ENCODE measurements at regions not wholly inside any gene's neighbourhood (a gene's known extent, or its start where the extent isn't known, plus 50 kb on each side); places are given as distances from the start of the nearest gene placed in this dataset.
"Not testable (repeated sequence)": the region's sequence is repeated elsewhere in the genome, so short reads cannot be mapped to it uniquely, and the experiment has no call there.

DNA sequence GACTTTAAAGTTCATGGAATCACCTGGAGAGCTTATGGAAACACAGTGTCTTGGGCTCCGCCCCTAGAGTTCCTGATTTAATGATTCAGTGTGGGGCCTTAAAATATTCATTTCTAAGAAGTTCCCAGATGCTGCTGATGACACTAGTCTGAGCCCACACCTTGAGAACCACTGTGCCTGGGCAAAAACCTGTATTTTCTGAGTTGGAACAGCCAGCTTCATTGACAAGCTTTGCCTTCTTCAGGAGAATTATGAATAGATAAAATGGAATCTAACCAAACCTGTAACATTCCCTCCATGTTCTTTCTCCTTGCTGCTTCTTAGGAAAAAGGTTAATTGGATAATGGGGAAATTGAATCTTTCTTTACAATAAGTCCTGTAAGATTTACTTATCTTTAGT, 490.7 kb downstream of the DIPK2A start:
- no peak for DNase-seq (ENCODE audit: low spot score)

DNA sequence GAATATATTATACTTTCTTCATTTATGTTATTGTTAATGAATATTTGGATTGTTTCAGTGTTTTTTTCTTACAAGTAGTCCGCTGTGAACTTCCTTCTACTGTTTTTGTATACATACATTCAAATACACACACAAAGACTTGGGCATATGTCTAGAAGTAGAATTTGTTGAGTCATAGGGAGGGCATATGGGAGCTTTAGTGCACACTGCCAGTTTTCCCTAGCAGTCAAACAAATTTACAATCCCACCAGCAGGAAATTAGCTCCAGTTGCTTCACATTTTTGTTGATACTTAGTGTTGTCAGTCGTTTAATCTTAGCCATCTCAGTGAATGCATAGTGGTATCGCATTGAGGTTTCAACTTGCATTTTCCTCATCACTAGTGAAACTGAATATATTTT, 492.3 kb downstream of the DIPK2A start:
- no peak for DNase-seq (ENCODE audit: low spot score)

DNA sequence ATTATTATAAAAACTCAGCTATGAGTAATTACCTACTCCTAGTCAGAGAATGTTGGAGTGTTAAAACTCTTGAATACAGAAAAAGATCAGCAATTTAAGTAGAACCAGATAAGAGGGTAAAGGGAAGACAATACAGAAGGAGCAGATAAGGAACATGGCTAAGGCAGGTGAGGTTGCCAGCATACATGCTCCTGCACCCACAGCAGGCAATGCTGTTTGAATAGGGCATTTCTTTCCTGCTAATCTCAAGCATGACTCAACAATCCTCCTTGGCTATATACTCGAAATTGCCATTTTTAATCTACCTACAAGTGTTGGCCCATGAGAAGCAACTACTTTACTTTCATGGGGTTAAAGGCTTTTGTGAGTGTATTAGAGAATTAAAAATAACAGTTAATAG, 494.5 kb downstream of the DIPK2A start:
- DNase-seq (ENCODE audit: low spot score) = no peak

DNA sequence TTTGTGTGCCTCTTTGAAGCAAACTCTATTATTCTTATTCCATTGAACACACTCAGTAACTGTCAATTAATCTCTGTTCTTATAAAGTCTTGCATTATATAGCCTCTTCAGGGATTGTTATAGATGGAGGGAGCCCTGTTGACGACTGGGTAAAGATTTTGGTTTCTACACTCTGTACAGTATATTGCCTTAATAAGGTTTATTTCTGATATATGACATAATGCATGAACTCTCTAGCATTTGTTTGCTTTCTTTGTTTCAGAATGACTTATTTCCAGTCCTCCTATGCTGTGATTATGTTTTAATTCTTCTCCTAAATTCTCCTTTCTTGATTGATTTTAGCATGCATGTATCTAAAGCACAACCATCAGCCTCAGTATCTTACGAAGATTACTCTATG, 494.9 kb downstream of the DIPK2A start:
- no peak for DNase-seq (ENCODE audit: low spot score)

GRCh38 chr3:144470666-144471065, 499.0 kb downstream of the DIPK2A start:
- no peak for DNase-seq (ENCODE audit: low spot score)

- DNase-seq (ENCODE audit: low spot score) = no peak
Observed at GRCh38 chr3:144477593-144477992, 506.0 kb downstream of the DIPK2A start.

- DNase-seq (ENCODE audit: low spot score) = no peak
Observed at GRCh38 chr3:144480416-144480919, 508.8 kb downstream of the DIPK2A start.

- no peak for DNase-seq (ENCODE audit: low spot score)
Observed at GRCh38 chr3:144482876-144483275, 511.3 kb downstream of the DIPK2A start.

DNA sequence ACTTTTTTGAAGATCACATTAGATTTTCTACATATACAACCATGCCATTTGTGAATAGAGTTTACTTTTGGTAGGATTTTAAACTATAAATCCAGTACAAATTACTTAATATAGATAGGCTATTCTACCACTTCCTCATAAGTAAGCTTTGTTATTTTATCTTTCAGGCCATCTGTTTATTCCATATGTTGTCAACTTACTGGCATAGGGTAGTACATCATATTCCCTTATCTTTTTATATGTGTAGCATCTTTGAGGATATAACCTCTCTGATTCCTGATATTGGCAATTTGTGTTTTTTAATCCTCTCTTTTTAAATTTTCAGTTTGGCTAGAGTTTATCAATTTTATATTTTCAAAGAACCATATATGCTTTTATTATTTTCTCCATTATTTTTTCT, 515.4 kb downstream of the DIPK2A start:
- no peak for DNase-seq (ENCODE audit: low spot score)

DNA sequence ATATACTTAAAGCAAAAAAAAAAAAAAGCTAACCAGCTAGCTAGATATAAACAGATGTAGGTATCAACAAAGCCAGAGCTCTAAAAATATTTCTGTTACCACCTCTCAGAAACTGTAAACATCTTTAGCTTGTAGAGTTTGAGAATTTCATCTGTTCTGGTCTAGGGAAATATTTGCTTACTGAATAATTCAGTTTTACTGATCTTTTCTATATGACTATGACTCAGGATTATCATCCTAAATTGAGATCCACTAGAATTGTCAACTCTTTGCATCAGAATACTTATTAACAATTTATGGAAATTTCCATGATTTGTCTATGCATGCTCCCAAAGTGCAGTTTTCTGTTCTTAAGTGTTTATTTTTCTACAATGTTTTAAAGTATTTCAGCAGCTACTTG, 517.3 kb downstream of the DIPK2A start:
- DNase-seq (ENCODE audit: low spot score) = no peak

- no peak for DNase-seq (ENCODE audit: low spot score)
Observed at GRCh38 chr3:144491333-144491732, 519.7 kb downstream of the DIPK2A start.

GRCh38 chr3:144494651-144495050, 523.0 kb downstream of the DIPK2A start:
- not testable (repeated sequence) for DNase-seq (ENCODE audit: low spot score)

DNA sequence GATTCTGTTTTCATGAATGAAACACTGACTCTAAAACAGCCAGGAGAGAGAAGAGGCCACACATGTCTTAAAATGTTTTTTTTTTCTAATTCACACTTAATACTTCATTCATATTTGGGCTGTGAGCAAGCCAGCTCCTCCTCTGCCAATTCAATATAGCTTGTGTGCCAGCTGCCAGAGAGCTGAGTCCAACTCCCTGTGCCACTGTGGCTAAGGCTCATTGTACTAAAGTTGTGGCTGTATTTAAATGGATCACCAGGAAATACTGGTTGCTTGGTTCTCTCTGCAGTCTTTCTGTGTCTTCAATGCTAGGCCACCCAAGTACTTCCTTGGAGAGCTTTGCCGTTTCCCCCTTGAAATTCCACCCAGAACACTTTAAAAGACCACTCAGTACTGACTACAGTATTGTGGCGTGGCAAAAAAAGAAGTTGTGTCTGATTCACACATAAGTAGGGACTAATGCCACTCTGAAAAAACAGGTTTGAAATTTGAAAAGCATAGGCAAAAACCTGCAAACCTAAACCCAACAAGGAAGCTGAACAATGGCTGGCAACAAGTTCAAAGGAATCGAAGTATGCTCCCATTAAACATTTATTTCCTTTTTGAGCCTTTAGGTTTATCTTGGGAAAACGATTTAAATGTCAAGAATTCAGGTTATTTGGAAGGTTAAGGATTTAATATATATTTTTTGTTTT, 524.7 kb downstream of the DIPK2A start:
- DNase-seq (ENCODE audit: low spot score) = no peak

- DNase-seq (ENCODE audit: low spot score) = no peak
Observed at GRCh38 chr3:144497452-144497851, 525.8 kb downstream of the DIPK2A start.

DNA sequence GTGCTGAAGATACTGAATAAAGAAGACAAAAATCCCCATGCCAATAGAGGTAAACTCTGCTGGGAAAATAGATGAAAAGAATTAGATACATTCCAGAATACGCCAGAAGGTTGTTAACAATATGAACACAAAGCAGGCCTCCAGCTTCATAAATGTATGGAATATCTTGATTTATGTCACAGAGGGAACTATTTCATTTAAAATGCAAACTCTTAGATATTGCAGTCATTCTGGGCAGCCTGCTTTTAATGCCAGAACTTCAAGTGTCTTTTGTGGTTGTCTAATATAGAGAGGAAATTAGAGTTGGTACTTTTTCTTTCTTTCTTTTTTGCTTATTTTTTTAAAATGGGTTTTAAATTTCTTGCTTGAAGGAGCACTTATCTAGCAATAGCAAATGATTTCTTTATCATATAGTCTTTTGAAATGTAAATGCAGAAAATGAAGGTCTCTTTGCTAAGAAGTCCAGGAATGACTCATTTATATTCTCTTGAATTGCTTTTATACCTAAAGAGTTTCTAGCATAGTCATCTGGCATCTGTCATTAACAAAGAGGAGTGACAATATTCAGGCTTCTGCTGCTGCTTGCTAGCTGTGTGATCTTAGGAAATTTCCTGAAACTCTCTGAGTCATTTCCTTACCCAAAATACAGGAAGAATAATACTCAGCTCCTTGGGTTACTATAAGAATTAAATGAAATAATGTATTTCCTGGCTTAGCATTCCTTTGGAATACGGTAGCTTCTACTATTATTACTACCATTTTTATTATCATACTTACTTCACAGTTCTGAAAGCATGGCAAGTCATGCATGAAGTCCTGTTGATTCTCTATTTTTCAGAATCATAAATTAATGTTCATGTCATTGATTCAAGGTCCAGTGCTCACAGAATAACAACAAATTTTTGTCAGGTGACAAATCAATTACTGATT, 527.6 kb downstream of the DIPK2A start:
- no peak for DNase-seq (ENCODE audit: low spot score)

DNA sequence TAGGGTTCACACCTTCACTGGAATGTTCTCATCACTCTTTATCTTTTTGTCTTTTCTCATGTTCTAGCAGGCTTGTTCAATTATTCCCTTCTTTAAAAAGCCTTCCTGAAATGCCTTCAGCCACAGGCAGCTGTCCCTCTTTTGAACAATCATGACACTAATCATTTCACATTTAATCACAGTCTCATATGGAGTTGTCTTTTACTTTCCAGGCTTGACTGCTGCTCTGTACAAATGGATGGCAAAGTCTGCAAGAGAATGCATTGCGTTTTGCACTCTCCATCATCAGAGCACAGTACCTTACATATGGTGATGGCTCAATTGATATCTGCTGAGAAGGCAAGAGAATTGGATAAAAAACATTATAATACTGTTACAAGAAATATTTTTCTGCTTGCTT, 529.8 kb downstream of the DIPK2A start:
- no peak for DNase-seq (ENCODE audit: low spot score)

DNA sequence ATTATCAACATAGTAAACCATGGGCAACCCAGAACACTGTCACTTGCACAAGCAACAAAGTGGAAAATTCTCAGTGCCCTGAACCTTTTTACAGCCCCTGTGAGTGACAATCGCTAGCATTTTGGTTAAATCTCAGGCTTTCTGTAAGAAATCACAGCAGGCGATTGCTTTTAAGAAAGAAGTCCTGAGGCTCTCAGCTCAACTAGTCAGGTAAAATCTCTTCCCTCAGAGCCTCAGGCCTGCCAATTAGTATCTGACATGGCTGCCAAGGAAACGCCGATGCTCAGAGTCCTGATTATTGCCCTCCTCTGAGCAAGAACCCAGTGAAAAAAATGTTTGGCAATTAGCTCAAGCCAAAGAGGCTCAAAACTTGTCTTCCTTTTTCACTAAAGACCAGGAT, 530.8 kb downstream of the DIPK2A start:
- DNase-seq (ENCODE audit: low spot score) = no peak

GRCh38 chr3:144506375-144506774, 534.8 kb downstream of the DIPK2A start:
- not testable (repeated sequence) for DNase-seq (ENCODE audit: low spot score)

- DNase-seq (ENCODE audit: low spot score) = no peak
Observed at GRCh38 chr3:144511346-144511745, 539.7 kb downstream of the DIPK2A start.

DNA sequence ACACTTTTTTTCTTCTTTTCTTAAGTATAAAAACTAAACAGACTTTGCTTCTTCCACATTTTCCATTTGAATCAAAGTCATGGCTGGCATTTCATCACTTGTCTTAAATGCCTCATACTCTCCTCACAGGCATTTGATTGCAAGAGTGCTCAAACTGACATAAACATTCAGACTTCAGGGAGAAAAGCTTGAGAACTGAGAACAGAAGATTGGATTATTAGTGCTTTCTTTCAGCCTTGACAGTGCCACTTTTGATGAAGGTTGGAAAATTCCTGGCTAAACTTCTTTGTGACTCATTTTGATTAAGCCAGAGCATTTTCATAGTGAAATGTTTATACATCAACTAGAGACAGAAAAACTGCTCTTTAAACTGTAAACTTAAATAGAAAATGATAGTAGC, 544.4 kb downstream of the DIPK2A start:
- DNase-seq (ENCODE audit: low spot score) = no peak

DNA sequence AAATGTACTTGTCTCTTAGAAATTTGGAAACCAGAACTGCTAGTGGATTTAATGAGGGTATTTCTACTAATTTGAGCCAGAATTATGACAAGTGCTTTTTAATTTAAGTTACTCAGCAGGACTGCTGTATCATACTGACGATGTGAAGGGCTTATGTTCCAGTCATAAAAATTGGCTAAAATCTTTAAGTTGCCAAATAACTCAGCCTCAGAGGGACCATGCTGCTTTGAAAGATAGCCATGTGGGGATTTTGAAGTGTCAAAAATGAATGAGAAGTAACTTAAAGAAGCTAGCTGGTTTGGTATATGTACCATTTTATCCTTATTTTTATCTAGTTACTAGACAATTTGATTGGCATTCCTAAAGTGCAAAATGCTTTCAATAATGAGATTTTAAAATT, 545.0 kb downstream of the DIPK2A start:
- DNase-seq (ENCODE audit: low spot score) = no peak

GRCh38 chr3:144521131-144521530, 549.5 kb downstream of the DIPK2A start:
- no peak for DNase-seq (ENCODE audit: low spot score)

- no peak for DNase-seq (ENCODE audit: low spot score)
Observed at GRCh38 chr3:144522456-144522855, 550.8 kb downstream of the DIPK2A start.

Measured in SW480 (cell line).